ENCODE measurements at regions not wholly inside any gene's neighbourhood (a gene's known extent, or its start where the extent isn't known, plus 50 kb on each side); places are given as distances from the start of the nearest gene placed in this dataset.

DNA sequence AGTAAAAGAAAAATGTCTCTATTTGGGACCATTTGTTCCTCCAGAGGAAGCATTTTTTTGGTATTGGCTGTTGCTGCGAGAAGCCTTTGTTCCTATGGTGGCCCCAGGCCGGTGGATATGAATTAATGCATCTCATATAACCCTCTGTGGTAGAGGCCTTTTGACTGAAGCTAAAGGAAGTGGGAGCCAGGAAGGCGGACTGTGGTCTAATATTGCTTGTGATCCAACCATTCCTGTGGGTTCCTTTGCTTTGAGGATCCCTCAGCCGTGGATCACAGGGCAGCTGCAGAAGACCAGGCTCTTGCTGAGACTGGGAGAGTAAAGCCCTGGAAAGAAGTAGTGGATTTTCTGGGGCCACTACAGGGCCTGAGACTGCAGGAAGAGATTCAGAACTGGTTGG lies 68.3 kb upstream of the NAV2 start:
- H3K27ac ChIP-seq, result no peak overlapping the region
- TF ChIP-seq CTCF (conservative IDR thresholded peaks at IDR 0.05) (no peak), ZFX (IDR thresholded peaks at IDR 0.05) (no peak)

- TF ChIP-seq CTCF (conservative IDR thresholded peaks at IDR 0.05), result no peak
- TF ChIP-seq ZFX (IDR thresholded peaks at IDR 0.05), result no peak
- no peak overlapping the region for H3K27ac ChIP-seq
Observed at GRCh38 chr11:19642185-19643158, 70.2 kb upstream of the NAV2 start.

DNA sequence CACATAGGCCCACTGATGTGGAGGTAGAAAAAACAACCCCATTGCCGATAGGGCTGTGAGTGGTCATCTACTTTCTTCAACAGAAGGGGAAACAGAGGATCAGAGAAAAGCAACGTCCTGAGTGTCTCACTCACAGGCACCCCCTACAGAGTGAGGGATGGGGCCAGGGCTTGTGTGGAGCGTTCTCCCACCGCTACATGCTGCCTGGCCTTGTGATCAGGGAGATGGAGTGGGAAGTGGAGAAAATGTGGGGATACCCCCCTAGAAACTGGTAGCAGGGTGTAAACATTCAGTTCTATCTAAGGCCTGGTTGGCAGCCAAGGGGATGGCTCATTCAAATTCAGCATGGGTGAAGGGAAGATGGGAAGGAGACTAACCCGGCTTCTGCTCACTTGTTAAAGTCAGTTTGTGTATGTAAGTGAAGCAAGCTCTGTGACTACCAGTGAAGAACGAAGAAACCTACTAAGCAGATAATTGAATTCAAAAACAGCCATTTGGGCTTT lies 73.0 kb upstream of the NAV2 start:
- H3K27ac ChIP-seq, result no peak overlapping the region
- no peak for TF ChIP-seq CTCF (conservative IDR thresholded peaks at IDR 0.05)
- TF ChIP-seq ZFX (IDR thresholded peaks at IDR 0.05), result no peak

DNA sequence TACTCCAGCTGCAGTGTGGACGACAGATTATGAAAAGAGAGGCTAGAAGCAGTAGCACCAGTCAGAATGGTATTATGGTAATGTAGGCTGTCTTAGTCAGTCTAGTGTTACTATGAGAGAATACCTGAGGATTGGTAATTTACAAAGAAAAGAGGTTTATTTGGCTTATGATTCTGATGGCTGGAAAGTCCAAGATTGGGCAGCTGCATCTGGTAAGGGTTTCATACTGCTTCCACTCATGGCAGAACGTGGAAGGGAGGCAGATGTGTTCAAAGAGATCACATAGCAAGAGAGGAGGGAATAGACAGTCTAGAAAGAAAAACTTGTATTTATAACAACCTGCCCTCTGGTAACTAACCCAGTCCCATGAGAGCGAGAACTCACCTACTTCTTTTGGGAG lies 77.3 kb upstream of the NAV2 start:
- H3K27ac ChIP-seq, result no peak overlapping the region
- no peak for TF ChIP-seq CTCF (conservative IDR thresholded peaks at IDR 0.05)
- TF ChIP-seq ZFX (IDR thresholded peaks at IDR 0.05), result no peak

DNA sequence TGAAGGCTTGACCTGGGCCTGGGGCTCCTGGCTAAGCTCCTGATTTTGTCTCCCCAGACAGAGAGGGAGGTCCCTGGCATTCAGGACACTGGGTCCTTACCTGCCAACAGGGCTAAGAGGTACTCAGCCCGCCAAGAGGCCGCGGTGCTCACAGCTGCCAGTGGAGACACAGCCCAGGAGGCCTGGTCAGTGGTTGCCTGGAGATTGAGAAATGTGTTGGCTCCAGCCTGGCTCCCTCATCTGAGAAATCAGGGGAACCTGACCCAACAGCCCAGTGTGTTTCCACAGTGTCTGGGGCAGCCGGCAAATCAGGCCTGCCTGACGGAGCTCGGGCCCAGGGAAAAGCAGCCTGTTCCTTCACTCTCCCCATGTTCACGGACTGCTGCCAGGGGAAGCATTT lies 79.4 kb upstream of the NAV2 start:
- no peak overlapping the region for H3K27ac ChIP-seq
- TF ChIP-seq ZFX (IDR thresholded peaks at IDR 0.05), result no peak
- TF ChIP-seq CTCF (conservative IDR thresholded peaks at IDR 0.05), result no peak

GRCh38 chr11:19632499-19632834 lies 80.2 kb upstream of the NAV2 start:
- H3K27ac ChIP-seq, result no peak overlapping the region

More at GRCh38 chr11:19632499-19632834, 80.2 kb upstream of the NAV2 start:
- TF ChIP-seq CTCF (conservative IDR thresholded peaks at IDR 0.05) (no peak), ZFX (IDR thresholded peaks at IDR 0.05) (no peak)

Measured in C4-2B (cell line).